GM08714 (cell line): ENCODE measurements at regions not wholly inside any gene's neighbourhood (a gene's known extent, or its start where the extent isn't known, plus 50 kb on each side); places are given as distances from the start of the nearest gene placed in this dataset.

ENCODE experiments used
- H3K4me3 ChIP-seq: fragments of 200-500 bp; sonication (Bioruptor generic); 2 replicates; pipeline ENCODE4 v1.5.1; 2014; ENCODE audit warnings: mild to moderate bottlenecking, low read length, inconsistent platforms
- ZNF274 ChIP-seq: IDR thresholded peaks from 2 replicates; pipeline ENCODE4 v1.6.1; 2012; ENCODE audit warnings: mild to moderate bottlenecking, low read depth, low read length

GRCh38 chr18:29171892-29172755 lies 995.2 kb upstream of the CDH2 start:
- TF ChIP-seq ZNF274, result no peak
- no peak overlapping the region for H3K4me3 ChIP-seq

DNA sequence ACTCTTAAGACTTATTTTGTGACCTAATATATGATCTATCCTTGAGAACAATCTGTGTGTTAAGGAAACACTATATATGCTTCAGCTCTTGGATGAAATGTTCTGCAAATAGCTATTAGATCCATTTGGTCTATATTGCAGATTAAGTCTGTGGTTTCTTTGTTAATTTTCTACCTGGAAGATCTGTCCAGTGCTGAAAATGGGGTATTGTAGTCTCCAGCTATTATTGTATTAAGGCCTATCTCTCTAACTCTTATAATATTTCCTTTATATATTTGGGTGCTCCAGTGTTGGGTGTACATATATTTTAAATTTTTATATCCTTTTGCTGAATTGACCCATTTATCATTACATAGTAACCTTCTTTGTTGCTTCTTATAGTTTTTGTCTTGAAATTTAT lies 992.7 kb upstream of the CDH2 start:
- TF ChIP-seq ZNF274, result no peak
- no peak overlapping the region for H3K4me3 ChIP-seq

GRCh38 chr18:29164993-29165599 lies 988.2 kb upstream of the CDH2 start:
- no peak overlapping the region for H3K4me3 ChIP-seq
- no peak for TF ChIP-seq ZNF274

DNA sequence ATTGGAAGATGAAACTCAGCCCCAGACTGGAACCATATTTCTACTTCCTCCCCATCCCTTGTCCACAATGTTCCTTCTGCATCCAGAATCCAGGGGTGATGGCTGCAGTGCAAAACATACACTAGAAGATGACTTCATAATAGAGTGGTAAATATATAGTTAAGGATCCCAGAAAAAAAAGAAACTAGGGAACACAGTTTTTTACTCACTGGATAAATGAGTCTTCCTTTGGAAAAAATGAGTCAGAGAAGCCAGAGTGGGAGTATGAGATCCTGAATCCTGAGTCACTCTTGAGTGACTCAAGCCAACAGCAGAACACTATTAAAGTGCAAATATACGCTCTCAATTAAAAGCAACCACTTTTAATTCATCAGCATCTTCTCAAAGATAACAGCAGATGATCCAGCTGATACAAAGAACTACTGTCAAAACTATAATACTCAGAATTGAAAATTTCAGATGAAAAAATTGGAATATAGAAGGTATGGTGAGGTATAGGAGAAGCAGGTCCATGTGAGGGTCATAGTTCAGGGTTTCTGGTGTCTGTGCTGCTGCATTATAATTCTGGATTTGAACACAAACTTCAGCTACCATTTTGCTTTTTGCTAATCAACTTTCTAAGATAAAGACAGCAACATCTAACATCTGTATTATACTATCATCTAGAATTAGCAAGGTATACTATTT lies 987.2 kb upstream of the CDH2 start:
- no peak overlapping the region for H3K4me3 ChIP-seq
- no peak for TF ChIP-seq ZNF274

- no peak overlapping the region for H3K4me3 ChIP-seq
- TF ChIP-seq ZNF274, result no peak
These were observed 986.7 kb upstream of the CDH2 start for GRCh38 chr18:29163596-29163995.

- TF ChIP-seq ZNF274, result no peak
- no peak overlapping the region for H3K4me3 ChIP-seq
These were observed 984.5 kb upstream of the CDH2 start for GRCh38 chr18:29161429-29161828.

DNA sequence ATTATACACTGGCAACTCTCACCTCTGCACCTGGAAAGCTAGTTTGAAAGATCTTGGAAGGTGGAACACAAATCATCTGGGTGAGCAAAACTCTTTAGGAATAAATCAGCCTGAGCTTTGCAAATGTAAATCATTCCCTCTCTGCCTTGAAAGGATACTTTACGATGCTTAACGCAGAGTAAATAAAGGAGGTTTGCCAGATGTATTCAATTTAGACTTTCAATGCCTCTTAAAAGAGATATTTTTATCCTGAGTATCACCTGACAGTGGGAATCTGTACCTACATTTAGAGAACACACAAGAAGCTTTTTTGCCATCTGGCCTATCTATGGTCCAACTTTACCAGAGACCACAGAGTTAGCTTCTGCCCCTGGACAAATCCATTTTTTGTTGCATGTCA lies 983.2 kb upstream of the CDH2 start:
- TF ChIP-seq ZNF274, result no peak
- H3K4me3 ChIP-seq, result no peak overlapping the region

DNA sequence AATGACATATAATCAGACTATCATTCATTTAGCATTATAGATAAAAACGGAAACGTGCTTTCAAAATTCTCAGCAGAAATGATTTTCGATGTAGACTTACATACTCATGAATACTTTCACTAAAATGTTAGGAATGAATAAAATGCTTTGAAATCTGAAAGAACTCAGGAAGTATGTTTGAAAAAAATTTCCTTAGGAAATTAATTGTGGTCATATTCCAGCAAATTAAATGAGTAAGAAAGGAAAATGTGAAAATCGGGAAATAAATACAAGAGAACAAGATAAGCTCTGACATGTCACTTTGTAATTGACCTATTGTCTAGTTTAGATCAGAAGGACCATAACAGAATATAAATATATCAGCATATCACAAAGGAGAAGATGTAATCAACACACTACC lies 981.0 kb upstream of the CDH2 start:
- no peak overlapping the region for H3K4me3 ChIP-seq
- no peak for TF ChIP-seq ZNF274

DNA sequence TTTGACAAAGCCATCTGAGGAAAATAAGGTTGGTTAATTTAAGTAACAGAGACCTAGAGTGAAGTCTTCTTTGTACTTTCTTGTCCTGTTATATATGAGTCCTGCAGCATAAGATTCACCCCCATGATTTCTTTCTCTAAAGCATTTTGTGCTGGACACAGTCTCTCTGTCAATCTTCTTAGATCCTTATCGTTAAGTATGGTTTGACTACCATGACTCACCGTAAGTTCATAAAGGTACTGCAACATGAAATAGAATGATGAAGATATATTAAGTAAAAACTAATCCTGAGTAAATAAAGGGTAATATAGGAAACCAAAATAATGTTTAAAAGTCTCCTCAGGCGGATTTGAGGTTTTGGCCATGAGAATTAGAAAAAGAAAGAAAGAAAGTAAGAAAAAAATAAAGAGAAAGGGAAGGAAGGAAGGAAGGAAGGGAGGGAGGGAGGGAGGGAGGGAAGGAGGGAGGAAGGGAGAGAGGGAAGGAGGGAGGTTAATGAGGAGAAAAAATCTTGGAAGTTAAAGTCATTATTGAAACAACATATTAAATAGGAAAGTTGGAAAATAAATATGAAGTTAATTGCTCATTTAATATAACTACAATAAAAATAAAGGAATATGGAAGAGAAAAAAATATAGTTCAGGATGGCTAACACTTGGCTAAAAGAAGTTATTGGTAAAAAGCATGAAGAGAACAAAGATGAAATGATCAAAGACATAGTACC lies 980.3 kb upstream of the CDH2 start:
- no peak overlapping the region for H3K4me3 ChIP-seq
- TF ChIP-seq ZNF274, result no peak

DNA sequence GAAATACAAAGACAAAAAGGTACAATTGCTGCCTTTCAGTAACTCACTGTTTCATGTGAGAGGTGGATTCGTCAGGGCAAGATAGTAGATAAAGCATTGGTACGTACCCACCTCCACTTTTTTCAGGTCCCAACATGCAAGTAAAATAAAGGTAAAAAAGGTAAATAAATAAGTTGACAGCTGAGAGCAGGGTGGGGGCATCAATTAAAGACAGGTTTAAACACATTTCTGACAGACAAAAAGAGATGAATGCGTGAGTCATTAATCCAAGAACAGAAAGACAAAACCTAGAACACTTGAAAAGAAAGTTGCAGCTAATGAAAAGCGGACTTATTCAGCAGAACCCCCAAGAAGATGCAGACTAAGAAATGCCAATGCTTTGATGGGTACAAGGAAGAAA lies 979.6 kb upstream of the CDH2 start:
- no peak for TF ChIP-seq ZNF274
- no peak overlapping the region for H3K4me3 ChIP-seq

DNA sequence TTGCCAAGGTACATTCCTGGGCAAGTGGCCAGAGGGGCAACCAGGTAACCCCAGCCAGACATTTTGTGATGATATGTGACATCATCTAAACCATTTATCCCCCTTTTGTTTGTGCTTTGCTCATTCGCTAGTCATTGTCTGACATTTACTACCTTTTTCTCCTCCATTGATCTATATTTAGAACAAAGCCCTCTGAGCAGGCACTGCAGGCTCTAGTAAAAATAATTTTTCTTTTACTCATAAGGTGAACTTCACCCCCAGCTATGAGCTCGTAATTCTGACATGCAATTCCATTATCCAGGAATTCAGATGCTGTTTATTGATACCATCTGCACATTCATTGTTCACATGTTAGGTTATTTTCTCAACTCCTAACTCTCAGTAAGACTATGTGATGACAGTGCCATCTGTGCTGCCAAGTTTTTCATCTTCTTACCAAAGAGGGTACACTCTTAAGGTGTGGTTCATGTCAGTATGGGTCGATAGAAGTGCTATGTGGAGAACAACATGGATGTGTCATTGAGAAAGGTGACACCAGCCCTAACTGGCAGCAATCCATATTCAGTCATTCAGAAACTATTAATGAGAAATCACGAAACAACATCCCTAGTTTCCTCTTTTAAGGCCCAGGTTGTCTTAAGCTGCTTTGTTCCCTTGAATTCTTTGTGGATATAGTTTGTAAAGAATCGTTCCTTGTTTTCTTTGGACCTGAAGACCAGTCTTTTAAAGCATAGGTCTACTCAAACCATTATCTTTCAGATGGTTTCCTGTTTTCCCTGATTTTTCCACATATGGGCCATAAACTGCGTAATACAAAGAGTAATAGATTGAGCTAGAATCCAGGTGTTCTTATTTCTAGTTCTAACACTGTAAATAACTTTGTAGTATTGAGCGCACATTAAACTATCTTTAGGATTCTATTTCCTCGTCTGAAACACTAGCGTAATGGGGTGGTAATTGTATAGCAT lies 978.1 kb upstream of the CDH2 start:
- H3K4me3 ChIP-seq, result no peak overlapping the region
- no peak for TF ChIP-seq ZNF274

DNA sequence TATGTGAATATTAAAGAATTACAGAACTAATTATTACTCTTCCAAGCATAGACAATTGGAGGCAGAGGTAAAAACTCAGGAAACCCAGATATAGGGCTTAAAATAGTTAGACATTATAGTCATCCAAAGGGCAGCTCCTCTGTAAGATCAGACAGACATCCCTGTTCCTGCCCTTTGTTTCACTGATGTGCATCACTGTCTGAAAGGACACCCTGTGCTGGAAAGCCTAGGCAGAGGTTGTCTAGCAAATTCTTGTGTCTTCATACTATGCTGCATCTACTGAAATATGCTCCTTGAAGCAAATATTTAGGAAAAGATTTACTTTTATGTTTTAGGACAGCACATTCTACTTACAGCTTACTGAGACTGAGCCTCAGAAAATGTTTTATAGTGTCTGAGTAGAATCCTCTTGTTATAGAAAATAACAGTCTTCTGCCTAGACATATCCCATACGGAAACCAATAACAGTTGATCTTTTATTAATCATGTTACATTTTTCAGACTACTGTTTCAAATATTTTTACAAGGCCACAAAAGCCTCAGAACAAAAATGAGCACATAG lies 977.3 kb upstream of the CDH2 start:
- TF ChIP-seq ZNF274, result no peak
- no peak overlapping the region for H3K4me3 ChIP-seq

DNA sequence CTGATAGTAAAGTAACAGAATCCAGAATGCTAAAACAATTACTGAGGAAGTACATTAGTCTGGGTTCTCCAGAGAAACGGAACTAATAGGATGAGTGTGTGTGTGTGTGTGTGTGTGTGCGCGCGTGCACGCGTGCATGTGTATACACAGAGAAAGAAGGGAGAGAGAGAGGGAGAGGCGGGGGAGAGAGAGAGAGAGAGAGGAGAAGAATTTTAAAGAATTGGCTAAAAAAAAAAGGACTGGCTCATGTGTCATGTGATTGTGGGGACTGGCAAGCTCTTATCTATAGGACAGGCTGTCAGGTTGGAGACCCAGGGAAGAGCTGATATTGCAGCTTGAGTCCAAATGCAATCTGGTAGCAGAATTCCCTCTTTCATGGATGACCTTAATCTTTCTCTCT lies 976.2 kb upstream of the CDH2 start:
- no peak for TF ChIP-seq ZNF274
- no peak overlapping the region for H3K4me3 ChIP-seq
